ENCODE measurements at regions not wholly inside any gene's neighbourhood (a gene's known extent, or its start where the extent isn't known, plus 50 kb on each side); places are given as distances from the start of the nearest gene placed in this dataset.

GRCh38 chr9:26742828-26743476 is 149.7 kb downstream of the CAAP1 start:
- DNase-seq (ENCODE audit: low read depth) = no peak

GRCh38 chr9:26735160-26735559 is 157.4 kb downstream of the CAAP1 start:
- no peak for DNase-seq (ENCODE audit: low read depth)

DNA sequence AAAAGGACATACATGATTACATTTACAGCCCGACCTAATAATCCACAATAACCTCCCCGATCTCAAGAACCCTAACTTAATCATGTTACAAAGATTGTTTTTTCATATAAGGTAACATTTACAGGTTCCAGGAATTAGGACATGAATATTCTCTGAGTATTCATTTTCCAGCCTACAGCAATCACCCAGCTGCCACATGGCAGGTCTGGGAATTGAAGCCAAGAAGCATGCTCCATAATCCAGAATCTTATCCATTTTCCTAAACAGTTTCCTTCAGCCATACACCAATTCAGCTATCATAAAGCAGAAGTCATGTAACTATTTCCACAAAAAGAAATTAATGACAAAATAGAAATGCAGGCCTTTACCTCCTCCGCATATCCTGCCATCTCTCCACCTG is 163.4 kb downstream of the CAAP1 start:
- DNase-seq (ENCODE audit: low read depth) = no peak

DNA sequence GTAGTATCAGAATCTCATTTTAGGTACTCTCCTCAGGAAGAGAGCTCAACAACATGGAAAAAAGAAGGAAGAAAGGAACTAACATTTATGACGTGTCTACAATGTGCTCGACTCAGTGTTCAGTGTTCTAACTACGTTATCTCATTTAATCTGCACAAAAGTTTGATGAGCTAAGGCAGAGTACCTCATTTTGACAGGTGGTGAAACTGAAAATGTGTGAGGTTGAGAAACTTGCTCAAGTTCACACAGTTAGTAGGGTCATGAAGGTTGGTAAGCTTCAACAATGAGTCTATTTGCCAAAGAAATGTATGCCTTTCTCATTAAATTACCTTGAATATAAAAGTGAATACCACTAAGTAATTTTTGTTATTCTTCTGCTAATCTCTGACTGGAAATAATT is 165.1 kb downstream of the CAAP1 start:
- no peak for DNase-seq (ENCODE audit: low read depth)

DNA sequence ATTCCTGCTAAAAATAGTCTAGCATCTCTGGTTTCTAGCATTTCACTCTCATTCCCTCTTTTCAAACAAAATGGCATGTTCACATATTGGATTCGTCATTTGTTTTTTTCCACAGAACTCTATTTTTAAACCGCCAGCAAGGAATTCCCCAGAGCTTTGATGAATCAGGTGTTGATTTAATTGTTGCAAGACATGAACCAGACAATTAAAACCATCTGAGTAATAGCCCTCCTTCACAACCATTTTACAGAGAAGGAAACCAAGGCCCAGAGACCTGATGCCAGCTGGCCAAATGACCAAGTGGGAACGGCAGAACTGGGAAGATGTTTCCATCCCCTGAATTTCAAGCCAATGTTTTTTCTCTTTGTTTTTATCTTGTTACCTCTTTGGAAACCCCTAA is 167.0 kb downstream of the CAAP1 start:
- peak; percentile 23 for DNase-seq (ENCODE audit: low read depth)

DNA sequence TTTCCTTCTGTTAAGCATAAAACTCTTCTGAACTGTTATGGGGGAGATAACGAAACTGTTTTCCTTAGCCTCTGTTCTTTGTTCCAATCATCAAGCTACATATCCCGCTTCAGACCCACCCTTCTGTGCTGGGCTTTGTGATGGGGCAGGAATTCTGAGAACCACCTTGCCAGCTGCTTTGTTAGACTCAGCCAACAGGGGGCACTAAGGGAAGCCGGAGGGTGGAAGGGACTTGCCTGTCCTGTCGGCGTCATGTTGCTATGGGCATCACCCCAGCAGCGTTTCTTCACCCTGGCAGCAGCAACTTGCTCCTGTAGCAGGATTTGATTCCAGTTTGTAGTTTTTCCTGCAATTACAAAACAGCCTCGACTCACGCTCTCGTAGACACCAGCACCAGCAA is 169.1 kb downstream of the CAAP1 start:
- peak; percentile 33 for DNase-seq (ENCODE audit: low read depth)

DNA sequence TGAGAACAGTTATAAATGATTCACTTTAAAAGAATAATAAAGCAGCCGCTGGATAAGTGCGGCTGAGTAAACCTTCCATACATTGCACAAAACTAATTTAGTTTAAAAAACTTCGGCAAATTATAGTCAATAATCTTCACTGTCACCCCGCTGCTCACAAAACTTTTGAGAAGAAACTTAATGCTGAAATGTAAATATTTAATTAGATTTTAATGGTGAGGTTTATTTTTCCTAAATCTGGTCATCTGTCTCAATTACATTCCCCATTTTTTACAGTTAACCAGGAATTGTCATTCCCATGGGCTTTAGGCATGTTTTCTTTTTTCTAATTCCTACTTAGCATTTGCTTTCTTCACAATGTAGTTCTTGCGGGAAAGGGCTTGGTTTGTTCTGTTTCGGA is 169.8 kb downstream of the CAAP1 start:
- no peak for DNase-seq (ENCODE audit: low read depth)

GRCh38 chr9:26710008-26710407 is 182.6 kb downstream of the CAAP1 start:
- no peak for DNase-seq (ENCODE audit: low read depth)

GRCh38 chr9:26706223-26706622 is 186.4 kb downstream of the CAAP1 start:
- DNase-seq (ENCODE audit: low read depth) = no peak

- no peak for DNase-seq (ENCODE audit: low read depth)
Observed at GRCh38 chr9:26695298-26695622, 197.3 kb downstream of the CAAP1 start.

DNA sequence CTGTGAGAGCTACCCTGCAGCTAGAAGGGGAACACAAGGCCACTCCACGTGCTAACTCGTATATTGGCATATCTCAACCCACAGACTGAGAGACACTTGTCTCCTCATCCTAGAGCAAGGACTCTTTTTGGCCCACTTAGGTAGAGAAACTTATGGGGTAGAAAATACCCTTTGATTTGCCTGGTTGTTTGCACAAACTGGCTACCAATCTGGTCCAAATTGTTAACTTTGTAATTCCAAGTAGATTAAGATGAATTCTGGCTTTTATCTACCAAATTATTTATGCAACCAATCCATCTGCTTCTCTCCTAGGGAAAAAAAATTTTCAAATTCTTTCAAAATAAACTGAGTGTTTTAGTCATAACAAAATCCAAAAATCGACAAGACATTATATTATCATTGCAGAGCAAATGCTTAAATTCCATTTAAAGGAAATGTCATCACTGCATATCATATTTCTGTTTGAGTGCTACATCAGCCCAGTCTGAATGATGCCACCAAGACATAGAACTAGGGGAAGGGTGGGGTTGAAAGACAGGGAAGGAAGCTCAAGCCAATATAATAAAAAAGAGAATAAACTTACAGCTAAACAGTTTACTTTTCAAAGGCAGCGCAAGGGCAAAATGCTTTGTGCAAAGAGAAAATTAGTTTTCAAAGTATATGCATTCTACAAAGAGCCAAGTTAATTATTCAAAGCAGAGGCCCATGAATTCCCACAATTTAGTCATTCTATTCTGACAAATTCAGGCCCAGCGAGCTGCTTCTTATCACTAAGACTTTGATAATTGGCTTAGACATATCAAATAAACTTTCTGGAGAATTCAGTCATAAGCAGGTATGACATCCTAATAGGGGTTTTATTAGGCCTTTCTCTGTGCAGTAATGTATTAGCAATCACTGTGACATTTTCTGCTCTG is 198.0 kb downstream of the CAAP1 start:
- no peak for DNase-seq (ENCODE audit: low read depth)

DNA sequence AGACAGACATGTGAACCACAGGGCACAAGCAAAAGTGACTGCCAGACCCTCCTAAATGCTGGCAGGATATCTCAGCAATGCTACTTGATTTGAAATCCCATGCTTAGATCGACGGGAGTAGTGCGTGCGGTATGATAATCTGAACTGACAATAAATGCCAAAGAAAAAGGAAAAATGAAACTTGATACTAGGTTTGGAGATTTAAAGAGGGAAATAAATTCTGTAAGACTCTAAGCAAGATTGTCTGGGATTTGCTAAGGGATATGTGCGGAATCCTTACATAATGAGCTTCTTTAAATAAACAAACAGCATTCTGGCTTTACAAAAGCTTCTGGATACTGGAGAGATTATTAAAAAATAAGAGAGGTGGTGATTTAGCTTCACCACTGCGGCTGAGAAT is 203.6 kb downstream of the CAAP1 start:
- DNase-seq (ENCODE audit: low read depth) = no peak

GRCh38 chr9:26687421-26687820 is 205.2 kb downstream of the CAAP1 start:
- DNase-seq (ENCODE audit: low read depth) = no peak

- DNase-seq (ENCODE audit: low read depth) = peak; percentile 10
Observed at GRCh38 chr9:26685818-26686217, 206.8 kb downstream of the CAAP1 start.

DNA sequence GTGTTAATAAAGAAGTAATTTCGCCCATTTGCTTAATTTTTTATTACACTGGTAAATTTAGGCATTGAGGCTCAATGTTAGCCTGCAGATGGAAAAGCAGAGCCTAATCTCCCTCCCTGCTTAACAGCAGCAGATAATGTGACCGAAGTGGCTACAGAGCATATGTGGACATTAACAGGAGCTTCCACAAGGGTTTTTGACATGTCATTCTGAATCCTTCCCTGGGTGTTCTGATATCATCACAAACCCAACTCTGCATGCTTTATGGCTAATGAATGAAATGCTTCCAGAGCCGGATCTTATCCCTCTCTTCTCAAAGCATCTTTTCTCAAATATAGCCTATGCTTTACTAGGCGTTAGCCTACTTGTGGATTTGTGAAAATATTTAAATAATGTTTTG is 208.6 kb downstream of the CAAP1 start:
- DNase-seq (ENCODE audit: low read depth) = no peak

DNA sequence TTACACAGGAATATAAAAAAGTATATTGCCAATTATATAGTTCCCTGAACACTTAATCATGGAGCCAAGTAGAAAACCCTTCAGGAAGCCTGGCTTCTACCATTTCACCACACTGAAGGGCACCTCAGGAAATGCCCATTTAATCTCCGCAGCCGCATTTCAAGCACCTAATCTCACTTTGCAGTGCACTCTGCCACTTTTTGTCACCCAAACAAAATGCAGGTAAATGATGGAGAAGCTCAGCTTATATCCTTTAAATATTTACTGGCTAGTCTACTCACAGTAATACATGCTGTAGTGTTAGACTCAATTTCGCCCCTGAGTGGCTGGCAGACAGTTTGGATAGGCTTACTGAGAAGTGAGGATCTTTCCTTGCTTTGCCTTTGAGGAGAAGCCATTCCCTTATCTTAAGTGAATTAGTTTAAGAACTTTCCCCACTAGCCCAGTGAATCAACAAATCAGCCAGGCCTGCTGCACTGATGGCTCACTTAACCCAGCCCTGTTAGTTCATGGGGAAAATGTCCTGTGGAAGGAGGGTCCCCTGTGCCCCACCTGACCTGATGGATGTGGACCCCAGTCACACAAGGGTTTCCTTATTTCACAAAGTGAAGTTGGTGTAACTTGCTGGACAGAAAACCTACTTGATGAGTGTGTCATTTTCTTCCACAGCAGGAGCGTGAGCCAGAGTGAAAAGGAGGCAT is 209.7 kb downstream of the CAAP1 start:
- no peak for DNase-seq (ENCODE audit: low read depth)

DNA sequence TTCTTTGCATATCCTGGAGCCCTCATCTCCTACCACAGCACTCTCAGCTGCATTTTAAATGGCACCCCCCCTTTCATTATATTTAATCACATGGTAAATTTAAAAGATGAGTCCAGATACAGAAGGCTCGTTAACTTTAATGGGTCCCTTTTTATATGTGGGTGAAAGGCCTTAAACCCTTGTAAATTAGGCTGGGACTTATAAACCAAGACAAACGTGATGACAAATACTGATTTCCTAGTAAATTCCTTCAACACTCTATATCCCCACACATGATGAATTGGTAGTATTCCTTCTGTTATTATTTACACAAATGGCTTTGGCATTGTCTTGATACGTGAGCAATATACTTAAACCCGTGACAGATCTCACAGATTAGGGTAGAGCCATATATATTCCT is 210.6 kb downstream of the CAAP1 start:
- DNase-seq (ENCODE audit: low read depth) = no peak

DNA sequence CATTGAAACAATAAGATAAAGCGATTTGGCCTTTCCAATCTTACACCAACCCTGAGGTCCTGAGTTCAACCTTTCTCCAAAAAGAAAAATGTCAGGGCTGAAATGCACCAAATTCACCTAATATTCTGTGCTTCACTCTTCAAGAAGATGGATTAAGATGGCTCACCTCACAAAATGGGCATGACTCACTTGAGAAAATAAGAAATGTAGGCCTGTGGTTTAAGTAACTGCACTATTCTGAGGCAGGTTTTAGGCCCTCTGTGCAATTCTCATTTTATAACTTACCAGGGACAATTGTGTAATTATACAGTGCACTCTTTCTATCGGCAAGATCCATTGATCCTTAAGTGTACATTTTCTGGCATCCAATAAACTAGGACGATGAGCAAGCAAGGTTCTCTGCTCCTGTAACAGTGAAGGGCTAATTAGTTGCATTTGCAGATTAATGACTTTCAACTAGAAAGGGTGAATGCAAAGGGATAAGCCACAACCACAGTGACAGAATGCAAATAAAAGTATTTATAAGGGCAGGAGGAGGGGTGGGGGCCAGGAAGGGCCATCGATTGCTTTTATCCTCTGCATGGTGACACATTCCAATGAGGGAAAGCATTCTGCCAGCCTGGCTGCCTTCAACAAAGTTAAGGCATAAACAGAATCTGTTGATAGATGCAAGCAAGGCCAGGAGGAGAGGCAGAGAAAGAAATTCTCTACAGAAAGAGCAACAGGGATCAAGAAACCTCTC is 214.5 kb downstream of the CAAP1 start:
- no peak for DNase-seq (ENCODE audit: low read depth)

GRCh38 chr9:26675035-26675434 is 217.6 kb downstream of the CAAP1 start:
- no peak for DNase-seq (ENCODE audit: low read depth)

GRCh38 chr9:26673261-26673660 is 219.3 kb downstream of the CAAP1 start:
- DNase-seq (ENCODE audit: low read depth) = no peak

GRCh38 chr9:26669701-26670670 is 222.6 kb downstream of the CAAP1 start:
- DNase-seq (ENCODE audit: low read depth) = no peak
